IPS DF 4.7 (cell line): ENCODE measurements at regions not wholly inside any gene's neighbourhood (a gene's known extent, or its start where the extent isn't known, plus 50 kb on each side); places are given as distances from the start of the nearest gene placed in this dataset.

Source experiments
- DNase-seq: peaks from one replicate; pipeline ENCODE4 v3.0.0-alpha.2; 2013; ENCODE audit warnings: low spot score; ENCODE audit errors: extremely low read depth

GRCh38 chr2:173762221-173762620 is 203.0 kb downstream of the SP3 start:
- no peak for DNase-seq

- no peak for DNase-seq
Measured at GRCh38 chr2:173762864-173763263, 202.3 kb downstream of the SP3 start.

- DNase-seq = no peak
Measured at GRCh38 chr2:173763641-173764040, 201.5 kb downstream of the SP3 start.

GRCh38 chr2:173764094-173764493 is 201.1 kb downstream of the SP3 start:
- DNase-seq = no peak

- DNase-seq = no peak
Measured at GRCh38 chr2:173766537-173767289, 198.5 kb downstream of the SP3 start.

GRCh38 chr2:173770947-173771678 is 194.1 kb downstream of the SP3 start:
- no peak for DNase-seq

- no peak for DNase-seq
Measured at GRCh38 chr2:173772205-173772604, 193.0 kb downstream of the SP3 start.

GRCh38 chr2:173773076-173773475 is 192.1 kb downstream of the SP3 start:
- DNase-seq = no peak

- DNase-seq = no peak
Measured at GRCh38 chr2:173775440-173775839, 189.7 kb downstream of the SP3 start.

GRCh38 chr2:173782681-173783080 is 182.5 kb downstream of the SP3 start:
- no peak for DNase-seq

GRCh38 chr2:173783382-173783781 is 181.8 kb downstream of the SP3 start:
- DNase-seq = no peak

- no peak for DNase-seq
Measured at GRCh38 chr2:173785813-173786212, 179.4 kb downstream of the SP3 start.

- DNase-seq = no peak
Measured at GRCh38 chr2:173791502-173791901, 173.7 kb downstream of the SP3 start.

GRCh38 chr2:173792166-173792565 is 173.0 kb downstream of the SP3 start:
- DNase-seq = no peak

GRCh38 chr2:173792741-173793140 is 172.4 kb downstream of the SP3 start:
- no peak for DNase-seq

- no peak for DNase-seq
Measured at GRCh38 chr2:173793709-173794565, 171.2 kb downstream of the SP3 start.

- DNase-seq = no peak
Measured at GRCh38 chr2:173797586-173798263, 167.4 kb downstream of the SP3 start.

GRCh38 chr2:173802518-173802917 is 162.7 kb downstream of the SP3 start:
- no peak for DNase-seq

GRCh38 chr2:173803449-173803848 is 161.7 kb downstream of the SP3 start:
- no peak for DNase-seq

GRCh38 chr2:173806761-173807160 is 158.4 kb downstream of the SP3 start:
- no peak for DNase-seq

- no peak for DNase-seq
Measured at GRCh38 chr2:173808718-173809117, 156.5 kb downstream of the SP3 start.
